Fibroblast of the conjunctiva (primary cell): ENCODE measurements at regions not wholly inside any gene's neighbourhood (a gene's known extent, or its start where the extent isn't known, plus 50 kb on each side); places are given as distances from the start of the nearest gene placed in this dataset.
A peak's percentile ranks its signal among the peaks of the same experiment; 100 is the strongest.

Experiments used
- DNase-seq: peaks from one replicate; pipeline ENCODE4 v3.0.0-alpha.2; 2010; ENCODE audit warnings: low read depth

DNA sequence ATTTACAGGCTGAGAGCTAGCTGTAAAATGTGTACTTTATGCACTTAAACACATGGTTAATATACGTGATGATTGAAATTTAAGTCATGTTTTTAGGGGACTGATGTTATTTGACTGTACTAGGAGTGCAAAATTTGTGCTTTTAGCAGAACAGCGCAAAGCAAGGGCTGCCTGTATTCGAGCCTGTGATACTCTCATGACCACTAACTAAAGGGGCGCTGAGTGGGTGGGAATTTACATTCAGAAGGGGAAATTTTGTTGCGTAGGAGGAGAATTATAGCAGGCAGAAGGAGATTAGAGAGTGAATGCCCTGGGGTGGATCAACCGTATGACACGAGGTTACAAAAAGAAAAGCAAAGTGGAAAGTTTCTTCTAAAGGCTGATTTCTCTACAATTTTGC is 271.8 kb upstream of the HTR2A start:
- DNase-seq, result no peak

DNA sequence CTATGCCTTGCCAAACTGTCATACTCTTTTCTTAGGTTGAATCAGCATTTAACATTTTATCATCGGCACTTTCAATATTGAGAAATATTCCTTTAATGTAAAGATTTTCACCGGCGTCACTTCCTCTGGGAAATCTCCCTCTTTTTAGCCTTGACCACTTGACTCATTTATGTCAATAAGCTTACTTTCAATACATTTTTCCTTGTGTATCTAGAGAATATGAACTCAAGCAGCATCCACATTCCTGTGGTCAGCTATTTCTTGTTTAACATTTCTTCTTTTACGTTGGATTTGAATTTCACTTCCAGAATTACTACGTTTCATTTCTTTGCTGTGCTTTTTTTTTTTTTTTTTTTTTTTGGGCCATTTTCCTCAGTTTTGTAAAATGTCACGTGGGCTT is 271.2 kb upstream of the HTR2A start:
- DNase-seq, result peak; percentile 8

- no peak for DNase-seq
Measured at GRCh38 chr13:47166336-47166735, 269.5 kb upstream of the HTR2A start.

- DNase-seq, result no peak
Measured at GRCh38 chr13:47159853-47160550, 263.1 kb upstream of the HTR2A start.

GRCh38 chr13:47158593-47158992 is 261.7 kb upstream of the HTR2A start:
- DNase-seq, result no peak

GRCh38 chr13:47148543-47148942 is 251.7 kb upstream of the HTR2A start:
- DNase-seq, result no peak

DNA sequence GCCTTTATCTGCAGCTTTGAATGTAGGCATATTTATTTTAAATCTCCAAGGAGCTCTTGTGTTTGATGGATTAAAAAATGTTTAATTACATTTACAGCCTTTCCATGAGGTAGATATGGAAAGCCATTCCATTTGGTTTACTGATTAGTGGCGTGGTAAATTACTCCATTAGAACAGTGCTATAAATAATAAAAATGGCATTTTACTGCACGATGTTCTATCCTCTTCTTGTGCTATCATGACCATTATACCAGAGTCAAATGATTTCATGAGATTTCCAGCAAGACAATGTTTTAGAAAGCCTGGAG is 250.9 kb upstream of the HTR2A start:
- no peak for DNase-seq

DNA sequence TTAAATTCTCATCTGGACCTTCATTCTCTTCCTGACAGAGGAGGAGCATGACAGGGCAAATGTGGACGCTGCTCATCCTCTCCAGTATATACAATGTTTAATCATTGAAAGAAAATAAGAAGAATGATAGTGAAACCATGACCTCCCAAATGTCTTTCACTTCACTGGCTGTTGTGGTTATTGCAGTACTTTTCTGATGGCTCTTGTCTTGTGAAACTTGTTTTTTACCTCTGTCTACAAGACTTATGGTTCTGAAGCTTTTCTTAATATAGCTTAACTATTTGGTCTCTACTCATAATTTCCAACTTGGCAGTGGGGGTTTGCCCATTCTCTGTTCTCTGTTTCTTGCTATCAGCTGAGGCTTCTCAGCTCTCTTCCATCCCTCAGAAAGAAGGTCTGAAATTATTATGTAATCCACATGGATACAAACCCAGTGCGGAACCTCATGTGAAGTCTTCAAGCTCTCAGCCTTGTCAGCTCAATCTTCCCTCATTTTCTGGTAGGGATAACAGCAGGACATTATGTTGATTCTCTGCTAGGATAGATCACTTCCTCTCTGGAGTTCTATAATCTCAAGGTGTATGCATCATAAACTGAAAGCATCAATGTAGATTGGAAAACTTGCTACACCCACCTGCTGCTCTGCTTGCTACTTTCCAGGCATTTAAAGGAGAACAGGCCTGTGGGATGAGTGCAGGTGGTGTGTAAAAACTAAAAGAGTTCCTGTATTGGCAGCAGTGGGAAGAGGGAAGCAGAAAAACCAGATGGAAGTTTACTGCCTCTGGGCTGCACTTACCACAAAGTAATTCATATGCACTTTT is 250.3 kb upstream of the HTR2A start:
- no peak for DNase-seq

DNA sequence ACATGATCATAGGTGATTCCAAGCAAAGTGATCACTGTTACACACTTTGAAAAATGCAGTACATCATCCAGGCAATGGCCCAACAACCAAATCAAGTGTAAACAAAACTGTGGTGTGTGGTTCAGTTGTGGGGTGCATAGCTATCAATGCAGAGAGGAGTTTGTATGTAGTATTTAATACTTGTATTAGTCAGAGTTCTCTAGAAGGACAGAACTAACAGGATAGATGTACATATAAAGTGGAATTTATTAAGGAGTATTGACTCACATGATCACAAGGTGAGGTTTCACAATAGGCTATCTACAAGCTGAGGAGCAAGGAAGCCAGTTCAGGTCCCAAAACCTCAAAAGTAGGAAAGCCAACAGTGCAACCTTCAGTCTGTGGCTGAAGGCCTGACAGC is 249.3 kb upstream of the HTR2A start:
- DNase-seq, result no peak

DNA sequence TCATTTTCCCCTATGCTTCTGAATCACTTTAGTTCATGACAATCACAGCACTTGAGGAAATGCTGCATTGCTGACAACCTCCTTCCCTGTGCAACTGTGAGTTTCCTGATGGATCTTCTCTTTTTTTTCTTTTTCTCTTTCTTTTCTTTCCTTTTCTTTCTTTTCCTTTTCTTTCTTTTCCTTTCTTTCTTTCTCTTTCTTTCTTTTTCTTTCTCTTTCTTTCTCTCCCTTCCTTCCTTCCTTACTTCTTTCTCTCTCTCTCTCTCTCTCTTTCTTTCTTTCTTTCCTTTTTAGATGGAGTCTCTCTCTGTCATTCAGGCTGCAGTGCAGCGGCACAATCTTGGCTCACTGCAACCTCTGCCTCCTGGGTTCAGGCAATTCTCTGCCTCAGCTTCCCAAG is 247.9 kb upstream of the HTR2A start:
- no peak for DNase-seq

- no peak for DNase-seq
Measured at GRCh38 chr13:47142105-47142504, 245.3 kb upstream of the HTR2A start.

GRCh38 chr13:47139519-47139918 is 242.7 kb upstream of the HTR2A start:
- no peak for DNase-seq

DNA sequence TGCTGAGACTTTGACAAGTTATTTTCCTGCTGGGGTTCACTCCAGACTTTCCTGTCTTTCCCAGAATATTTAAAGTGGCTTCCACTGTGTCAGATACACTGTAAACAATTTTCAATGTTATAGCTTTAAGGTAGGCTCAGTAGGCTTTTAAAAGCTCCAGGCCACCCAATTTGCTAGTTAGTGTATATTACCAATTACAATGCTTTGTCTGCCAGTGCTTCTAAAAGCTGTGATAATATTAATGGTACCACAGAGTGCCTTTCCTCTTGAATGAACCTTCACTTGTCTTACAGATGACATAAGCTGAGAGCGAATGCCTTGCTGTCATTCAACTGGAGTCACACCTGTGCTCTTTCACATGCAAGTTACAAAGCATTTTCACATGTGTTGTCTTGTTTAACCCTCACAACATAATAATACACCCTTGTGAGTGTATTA is 239.7 kb upstream of the HTR2A start:
- DNase-seq, result no peak

- DNase-seq, result no peak
Measured at GRCh38 chr13:47135800-47136503, 239.1 kb upstream of the HTR2A start.

- no peak for DNase-seq
Measured at GRCh38 chr13:47134939-47135489, 238.2 kb upstream of the HTR2A start.

- no peak for DNase-seq
Measured at GRCh38 chr13:47133011-47133445, 236.2 kb upstream of the HTR2A start.

GRCh38 chr13:47129461-47129860 is 232.6 kb upstream of the HTR2A start:
- no peak for DNase-seq

DNA sequence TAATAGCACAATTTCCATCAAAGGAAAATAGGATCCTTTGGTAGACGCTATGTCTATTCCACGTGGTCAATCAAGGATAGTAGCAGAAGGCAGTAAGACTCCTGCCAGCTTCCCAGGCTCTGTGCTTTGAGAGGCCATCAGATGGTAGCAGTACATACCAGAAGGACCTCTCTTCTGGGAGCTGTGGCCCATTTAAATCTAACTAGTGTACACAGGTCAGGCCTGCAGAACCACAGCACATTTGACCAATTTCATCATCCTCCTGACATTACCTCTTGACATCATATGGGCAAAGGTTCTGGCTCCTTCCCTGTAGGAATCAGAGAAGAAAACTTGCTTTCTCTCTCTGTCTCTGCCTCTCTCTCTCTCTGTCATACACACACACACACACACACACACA is 229.6 kb upstream of the HTR2A start:
- no peak for DNase-seq

DNA sequence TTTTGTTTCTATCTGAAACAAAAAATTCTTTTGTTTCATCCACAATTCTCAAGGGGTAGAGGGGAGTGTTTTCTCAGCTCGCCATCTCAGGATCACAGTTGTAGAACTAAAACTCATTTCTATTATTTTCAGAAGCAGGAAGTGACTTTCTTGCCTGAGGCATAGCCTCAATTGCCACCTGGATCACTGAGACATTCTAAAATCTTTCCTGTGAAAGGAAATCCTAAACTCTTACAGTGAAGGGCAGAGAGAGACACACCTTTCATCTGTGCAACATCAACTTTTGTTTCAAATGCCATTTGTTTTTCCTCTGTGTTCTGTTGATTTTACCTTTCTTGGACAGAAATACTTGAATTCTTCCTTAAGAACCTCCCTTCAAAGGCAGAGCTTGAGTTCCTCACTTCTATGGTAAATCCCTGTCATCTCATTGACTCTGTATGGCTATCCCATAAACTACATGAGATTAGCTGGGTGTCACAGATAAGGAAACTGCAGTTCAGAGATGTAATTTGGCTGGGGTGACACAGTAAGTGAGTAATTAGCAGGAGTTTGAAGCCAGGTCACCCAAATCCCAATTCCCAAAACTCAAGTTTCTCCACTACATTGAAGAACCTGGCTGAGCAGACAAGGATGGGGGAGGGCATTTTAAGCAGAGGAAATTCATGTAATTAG is 224.4 kb upstream of the HTR2A start:
- no peak for DNase-seq

DNA sequence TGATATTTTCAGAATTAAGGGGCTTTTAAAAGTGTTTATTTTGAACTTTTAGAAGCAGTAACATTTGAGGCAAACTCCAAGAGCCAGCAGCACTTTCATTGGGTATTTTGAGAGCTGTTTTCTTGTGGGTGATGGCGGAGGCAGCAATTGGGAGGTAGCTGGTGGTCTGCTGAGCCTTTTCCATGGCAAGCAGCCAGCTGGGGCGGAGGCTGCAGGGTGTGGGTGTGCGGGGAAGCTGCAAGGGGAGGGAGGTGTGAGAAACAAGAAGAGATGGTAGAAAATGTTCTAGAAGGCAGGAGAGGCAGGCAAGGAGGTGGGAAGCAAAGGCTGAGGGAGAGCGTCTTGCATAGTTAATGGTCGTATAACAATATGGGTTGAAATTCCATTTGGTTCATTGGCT is 223.4 kb upstream of the HTR2A start:
- no peak for DNase-seq

DNA sequence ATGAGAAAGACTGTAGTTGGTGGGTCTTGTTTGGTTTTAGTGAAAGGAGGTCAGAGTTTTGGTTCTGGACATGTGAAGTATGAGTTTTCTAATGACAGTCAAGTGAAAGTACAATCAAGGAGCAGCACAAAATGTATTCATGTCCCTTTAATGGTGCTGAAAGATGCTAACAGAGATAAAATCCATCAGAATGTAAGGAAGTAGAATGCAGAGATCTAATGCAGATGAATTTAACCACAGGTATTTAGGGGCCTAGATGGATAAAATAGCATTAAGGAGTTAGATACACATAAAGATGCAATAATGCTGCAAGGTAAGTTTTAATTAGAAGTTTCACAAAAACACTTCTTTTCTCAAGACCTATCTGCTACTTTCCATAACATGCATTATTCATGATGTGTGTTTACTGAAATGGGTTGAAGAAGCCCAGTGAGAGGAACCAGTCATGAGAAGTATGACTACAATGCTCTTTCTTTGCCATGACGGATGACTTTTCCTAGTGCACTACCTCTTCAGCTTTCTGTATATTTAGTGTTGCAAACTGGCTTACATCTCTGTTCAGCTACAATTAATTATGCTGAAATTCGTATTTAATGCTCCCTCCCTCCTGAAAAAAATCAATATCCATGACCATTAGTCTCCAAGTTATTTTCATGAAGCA is 222.9 kb upstream of the HTR2A start:
- DNase-seq, result no peak

GRCh38 chr13:47117268-47117667 is 220.4 kb upstream of the HTR2A start:
- DNase-seq, result no peak
